Activated naive CD4-positive, alpha-beta T cell treated with anti-CD3 and anti-CD28 coated beads, Interleukin-2, amount 50 U/mL, for 72 hours (primary cell): ENCODE measurements at regions not wholly inside any gene's neighbourhood (a gene's known extent, or its start where the extent isn't known, plus 50 kb on each side); places are given as distances from the start of the nearest gene placed in this dataset.

ENCODE experiments used
- ATAC-seq, 2 donors: fragments of 150-1000 bp; cut with Tn5 transposase; 2 replicates each; pipeline ENCODE4 v1.10.0; 2021; ENCODE audit warnings: mild to moderate bottlenecking in 2 of 2, moderate library complexity in 2 of 2
- DNase-seq, 2 donors: peaks; one replicate each; pipeline ENCODE4 v3.0.0; 2021 to 2022; ENCODE audit warnings: low spot score in 2 of 2
- H3K27ac Mint-ChIP-seq, 2 donors: one replicate each; pipeline ENCODE4 v1.8.0; 2022; ENCODE audit warnings: mild to moderate bottlenecking in 2 of 2, mixed read lengths in 2 of 2
- H3K36me3 Mint-ChIP-seq, 2 donors: one replicate each; pipeline ENCODE4 v1.8.0; 2022; ENCODE audit warnings: mixed read lengths in 2 of 2
- H3K9me3 Mint-ChIP-seq, 2 donors: one replicate each; pipeline ENCODE4 v1.8.0; 2022; ENCODE audit warnings: mixed read lengths in 2 of 2

DNA sequence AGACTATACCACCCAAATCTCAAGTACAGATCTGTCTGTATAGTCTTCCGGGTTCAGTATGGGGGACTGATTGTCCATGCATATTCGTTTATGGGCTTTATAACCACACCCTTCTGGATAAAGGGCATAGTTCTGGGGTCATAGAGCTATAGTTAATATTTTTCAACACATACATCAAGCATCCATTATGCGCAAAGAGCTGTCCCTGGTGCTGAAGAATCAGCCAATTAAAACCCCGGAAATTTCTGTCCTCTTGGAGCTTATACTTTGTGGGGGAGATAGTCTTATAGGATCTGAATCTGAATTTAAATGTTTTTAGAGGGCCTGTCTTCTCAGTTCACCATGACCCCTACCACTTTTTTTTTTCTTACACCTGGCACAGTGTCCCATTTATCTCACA is 256.7 kb downstream of the SUDS3 start:
- Mint-ChIP-seq H3K9me3 (peaks cover 7 to 8% of the 10 kb centered on the region in 2 donors), H3K27ac (no peak overlapping the region), H3K36me3 (no peaks in the 10 kb centered on the region)
- ATAC-seq, result no peak
- no peak for DNase-seq

DNA sequence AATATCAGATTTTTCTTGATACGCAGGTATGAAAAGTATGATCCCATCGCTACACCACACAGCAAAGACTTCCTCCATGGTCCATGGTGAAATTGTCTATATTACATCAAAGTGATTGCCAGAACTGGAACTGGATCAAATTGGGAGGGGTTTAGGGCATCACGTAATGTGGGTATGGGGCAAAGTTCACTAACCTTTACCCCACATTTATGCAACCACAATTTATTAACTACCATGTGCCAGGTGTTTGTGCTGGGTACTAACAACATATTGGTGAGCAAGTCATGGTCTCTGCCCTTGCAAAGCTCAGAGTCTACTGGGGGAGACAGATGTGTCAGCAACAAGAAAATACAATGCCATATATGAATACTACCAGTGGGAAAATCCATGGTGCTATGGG is 258.9 kb downstream of the SUDS3 start:
- Mint-ChIP-seq H3K27ac (no peak overlapping the region), H3K9me3 (peaks cover 8 to 11% of the 10 kb centered on the region in 2 donors), H3K36me3 (no peaks in the 10 kb centered on the region)
- DNase-seq, result no peak
- no peak for ATAC-seq

DNA sequence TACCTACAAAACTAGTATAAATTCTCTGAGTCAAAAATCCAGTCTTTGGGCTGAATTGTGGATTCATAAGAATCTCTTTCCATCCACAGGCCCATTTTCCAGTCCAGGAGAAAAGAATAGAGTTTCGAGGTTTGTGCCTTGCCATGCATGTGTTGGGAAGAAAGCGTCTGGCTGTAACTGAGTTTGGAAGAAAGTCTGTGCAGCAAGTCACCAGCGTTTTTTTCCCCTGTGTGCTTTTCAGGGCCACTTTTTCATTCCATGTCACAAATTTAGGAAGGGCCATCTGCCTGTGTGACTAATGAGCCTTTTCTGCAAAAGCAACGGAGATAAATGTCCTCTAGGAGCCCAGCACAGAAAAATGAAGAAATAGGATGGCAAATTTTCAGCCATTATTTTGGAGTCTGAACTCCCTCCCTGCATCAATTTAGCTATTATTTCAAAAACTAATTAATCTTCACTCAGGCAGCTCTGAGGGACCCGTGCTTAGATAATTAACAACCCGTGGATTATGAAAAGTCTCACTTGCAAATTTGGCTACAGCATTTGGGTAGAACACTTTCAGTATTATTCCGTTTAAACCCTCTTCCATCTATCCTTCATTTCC is 261.5 kb downstream of the SUDS3 start:
- DNase-seq (no peak), ATAC-seq (no peak)
- peaks cover 8 to 11% of the 10 kb centered on the region in 2 donors for H3K9me3 Mint-ChIP-seq
- no peaks in the 10 kb centered on the region for H3K36me3 Mint-ChIP-seq
- no peak overlapping the region for H3K27ac Mint-ChIP-seq

DNA sequence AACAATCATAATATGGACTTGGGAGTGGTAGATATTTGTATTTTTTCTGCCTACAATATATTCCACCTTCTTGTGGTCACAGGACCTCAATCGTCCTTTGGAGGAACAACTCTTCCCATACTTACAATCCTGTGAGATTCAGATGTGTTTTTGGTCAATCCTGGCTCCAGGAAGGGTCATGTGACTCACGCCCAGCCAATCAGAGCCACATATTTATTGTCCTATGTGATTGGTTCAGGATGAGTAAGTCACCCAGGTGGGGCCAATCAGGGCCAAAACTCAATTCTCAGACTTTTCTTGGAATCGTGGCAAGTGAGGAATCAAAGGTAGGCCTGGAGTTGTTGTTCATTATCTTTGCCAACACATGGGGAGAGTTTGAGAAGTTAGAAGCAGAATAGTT is 264.9 kb downstream of the SUDS3 start:
- no peak for ATAC-seq
- no peak for DNase-seq
- H3K9me3 Mint-ChIP-seq, result peaks cover 8 to 16% of the 10 kb centered on the region in 2 donors
- peak overlapping the region in 1 of 2 donors; percentile 36 for H3K27ac Mint-ChIP-seq
- H3K36me3 Mint-ChIP-seq, result no peaks in the 10 kb centered on the region

DNA sequence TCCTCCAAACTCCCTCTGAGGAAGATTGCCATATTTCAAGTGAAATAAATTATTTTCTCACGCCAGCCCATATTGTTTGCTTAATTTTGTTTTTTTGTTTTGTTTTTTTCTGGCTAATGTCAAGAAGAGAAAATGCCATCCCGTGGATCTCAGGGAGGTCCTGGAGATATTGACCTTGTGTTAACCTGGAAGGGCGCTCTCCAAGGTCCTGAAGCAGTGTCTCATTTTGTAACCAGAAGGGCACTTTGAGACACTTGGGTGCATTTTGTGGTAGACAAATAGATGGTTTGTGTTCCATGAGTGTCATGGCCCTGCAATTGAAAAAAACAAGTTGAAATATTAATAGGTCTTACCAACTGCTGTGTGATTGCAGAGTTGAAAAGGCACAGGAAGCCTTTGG is 268.9 kb downstream of the SUDS3 start:
- H3K36me3 Mint-ChIP-seq, result no peaks in the 10 kb centered on the region
- H3K27ac Mint-ChIP-seq, result no peak overlapping the region
- no peak for ATAC-seq
- peak in 1 of 2 donors; percentile 6 for DNase-seq
- H3K9me3 Mint-ChIP-seq, result peaks cover 4 to 8% of the 10 kb centered on the region in 2 donors

DNA sequence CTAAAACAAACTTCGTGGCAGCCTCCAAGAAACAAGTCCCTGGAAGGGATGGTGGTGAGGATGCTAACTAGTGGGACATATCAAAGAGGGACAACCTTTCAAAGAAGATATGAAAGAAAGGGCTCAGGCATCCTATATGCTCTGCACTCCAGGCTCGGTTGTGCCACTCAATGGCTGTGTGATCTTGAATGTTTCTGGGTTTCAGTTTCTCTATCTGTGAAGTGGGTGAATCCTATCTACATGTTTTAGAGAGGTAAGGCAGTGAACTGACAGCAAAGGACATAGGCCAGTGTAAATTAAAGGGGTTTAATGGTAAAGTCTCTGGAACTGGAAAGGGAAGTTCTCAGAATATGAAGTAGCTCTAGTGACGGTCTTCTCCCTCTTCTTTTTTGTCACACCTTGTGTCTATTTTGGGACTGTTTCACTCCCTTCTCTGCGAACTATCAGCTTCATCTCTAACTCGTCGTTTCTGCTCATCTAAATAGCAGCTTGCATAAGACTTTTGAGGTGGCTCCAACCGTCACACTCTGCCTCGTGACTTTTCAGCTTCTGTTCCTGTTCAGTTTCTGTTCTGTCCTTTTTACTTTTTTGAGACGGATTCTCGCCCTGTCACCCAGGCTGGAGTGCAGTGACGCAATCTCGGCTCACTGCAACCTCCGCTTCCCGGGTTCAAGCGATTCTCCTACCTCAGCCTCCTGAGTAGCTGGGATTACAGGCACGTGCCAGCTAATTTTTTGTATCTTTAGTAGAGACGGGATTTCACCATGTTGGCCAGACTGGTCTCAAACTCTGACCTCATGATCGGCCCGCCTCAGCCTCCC is 273.6 kb downstream of the SUDS3 start:
- H3K9me3 Mint-ChIP-seq, result peaks cover 4 to 9% of the 10 kb centered on the region in 2 donors
- no peak overlapping the region for H3K27ac Mint-ChIP-seq

DNA sequence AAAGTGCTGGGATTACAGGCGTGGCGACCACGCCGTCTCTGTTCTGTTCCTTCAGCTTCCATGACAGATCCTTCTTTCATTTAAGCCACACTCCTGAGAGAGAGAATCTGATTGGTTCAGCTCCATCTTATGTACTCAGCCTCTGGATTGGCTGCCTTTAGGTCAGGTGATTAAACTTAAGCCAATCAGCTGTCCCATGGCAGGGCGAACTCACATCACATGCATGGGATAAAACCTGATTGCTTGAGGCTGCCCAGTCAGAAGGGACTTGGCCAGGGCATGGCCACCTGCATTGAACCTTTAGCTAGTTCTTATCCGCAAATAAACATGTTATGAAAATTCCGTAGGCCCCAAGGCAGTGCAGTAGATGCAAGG is 274.2 kb downstream of the SUDS3 start:
- no peak overlapping the region for H3K27ac Mint-ChIP-seq
- H3K36me3 Mint-ChIP-seq, result no peaks in the 10 kb centered on the region
- no peak for DNase-seq
- no peak for ATAC-seq
- peaks cover 4 to 9% of the 10 kb centered on the region in 2 donors for H3K9me3 Mint-ChIP-seq

More for the DNA sequence above, 273.6 kb downstream of the SUDS3 start:
- ATAC-seq (no peak), DNase-seq (no peak)
- H3K36me3 Mint-ChIP-seq, result no peaks in the 10 kb centered on the region

DNA sequence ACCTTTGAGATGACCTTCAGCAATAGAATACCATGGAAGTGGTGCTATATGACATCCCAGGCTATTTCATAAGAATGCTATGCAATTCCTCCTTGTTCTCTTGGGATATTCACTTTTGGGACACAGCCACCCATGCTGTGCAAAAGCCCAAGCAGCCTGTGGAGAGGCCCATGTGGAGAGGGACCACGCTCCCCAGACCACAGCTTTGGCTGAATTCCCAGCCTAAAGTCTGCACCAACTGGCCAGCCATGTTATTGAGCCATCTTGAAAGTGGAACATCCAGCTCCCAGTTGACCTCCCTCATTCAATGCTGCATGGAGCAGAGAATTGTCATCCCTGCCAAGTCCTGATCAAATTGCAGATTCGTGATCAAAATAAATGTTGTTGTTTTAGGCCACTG is 275.1 kb downstream of the SUDS3 start:
- ATAC-seq (no peak), DNase-seq (no peak)
- Mint-ChIP-seq H3K9me3 (peaks cover 4% of the 10 kb centered on the region in 2 donors), H3K36me3 (no peaks in the 10 kb centered on the region), H3K27ac (no peak overlapping the region)

DNA sequence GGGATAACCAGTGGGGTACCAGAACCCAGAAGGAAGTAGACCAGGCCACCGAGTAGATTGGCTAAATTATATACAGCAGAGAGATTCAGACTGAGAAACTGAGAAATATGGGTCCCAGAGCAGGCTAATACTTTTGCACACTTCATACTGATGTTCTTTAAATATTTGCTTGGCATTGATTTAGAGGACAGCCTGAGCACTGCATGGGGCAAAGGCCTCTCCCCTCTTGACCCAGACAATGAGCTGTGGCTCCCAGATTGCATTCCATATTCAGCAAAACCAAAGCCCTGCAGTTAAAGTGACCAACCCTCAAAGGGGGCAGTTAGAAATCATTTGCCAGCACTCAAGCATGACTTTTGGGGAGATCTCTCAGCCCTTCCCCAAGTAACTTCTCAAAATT is 279.2 kb downstream of the SUDS3 start:
- Mint-ChIP-seq H3K27ac (no peak overlapping the region), H3K9me3 (peaks cover 4% of the 10 kb centered on the region in 2 donors), H3K36me3 (no peaks in the 10 kb centered on the region)
- ATAC-seq, result no peak
- no peak for DNase-seq

DNA sequence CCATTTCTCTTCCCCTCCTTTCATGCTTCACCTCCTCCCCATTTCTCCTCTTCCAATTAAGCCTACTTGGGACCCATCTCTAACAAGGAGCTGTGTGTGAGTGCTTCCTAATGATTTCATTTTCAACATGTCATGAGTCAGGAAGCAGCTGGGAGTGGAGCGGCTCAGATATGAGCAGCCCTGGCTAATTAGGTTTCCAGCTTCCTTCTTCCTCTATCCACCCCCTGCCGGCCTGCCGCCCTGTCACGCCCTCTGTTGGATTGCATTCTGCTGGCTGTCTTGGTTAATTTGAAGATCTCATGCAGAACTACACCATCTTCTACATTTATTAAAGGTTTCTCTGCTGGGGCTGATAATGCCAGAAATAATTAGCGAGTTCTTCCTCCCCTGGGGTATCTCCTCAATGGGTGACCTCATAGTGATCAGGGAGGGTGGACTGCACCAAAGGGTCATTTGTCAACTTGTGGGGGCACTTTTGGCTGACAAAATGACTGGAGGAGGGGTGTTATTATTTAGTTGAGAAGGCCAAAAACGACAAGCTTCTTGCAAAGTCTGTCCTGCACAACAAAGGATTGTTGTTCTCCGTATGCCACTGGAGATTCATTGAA is 300.9 kb upstream of the SRRM4 start:
- H3K27ac Mint-ChIP-seq, result no peak overlapping the region
- DNase-seq (no peak), ATAC-seq (no peak)
- H3K36me3 Mint-ChIP-seq, result peaks cover 0 to 15% of the 10 kb centered on the region in 2 donors
- H3K9me3 Mint-ChIP-seq, result peaks cover 15 to 25% of the 10 kb centered on the region in 2 donors

DNA sequence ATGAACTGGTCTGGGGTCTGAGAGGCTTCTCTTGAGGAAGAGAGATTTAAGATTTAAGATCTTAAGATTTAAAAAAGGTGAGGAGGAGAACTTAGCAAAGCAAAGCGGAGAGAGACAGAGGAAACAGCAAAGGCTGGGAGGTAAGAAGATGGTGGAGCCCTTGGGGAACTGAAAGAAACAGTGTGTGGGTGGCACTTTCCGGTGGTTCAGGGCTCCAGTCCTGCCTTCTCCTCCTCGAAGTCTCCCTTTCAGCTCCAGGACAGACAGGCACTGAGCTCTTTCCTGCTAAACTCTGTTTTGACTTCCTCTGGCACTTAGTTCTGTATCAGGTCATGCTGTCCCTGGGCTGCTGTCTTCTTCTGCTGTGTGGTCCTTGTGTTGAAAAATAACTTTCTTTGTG is 298.7 kb upstream of the SRRM4 start:
- peaks cover 0 to 11% of the 10 kb centered on the region in 2 donors for H3K36me3 Mint-ChIP-seq
- DNase-seq, result no peak
- no peak overlapping the region for H3K27ac Mint-ChIP-seq
- no peak for ATAC-seq
- H3K9me3 Mint-ChIP-seq, result peaks cover 10 to 17% of the 10 kb centered on the region in 2 donors

DNA sequence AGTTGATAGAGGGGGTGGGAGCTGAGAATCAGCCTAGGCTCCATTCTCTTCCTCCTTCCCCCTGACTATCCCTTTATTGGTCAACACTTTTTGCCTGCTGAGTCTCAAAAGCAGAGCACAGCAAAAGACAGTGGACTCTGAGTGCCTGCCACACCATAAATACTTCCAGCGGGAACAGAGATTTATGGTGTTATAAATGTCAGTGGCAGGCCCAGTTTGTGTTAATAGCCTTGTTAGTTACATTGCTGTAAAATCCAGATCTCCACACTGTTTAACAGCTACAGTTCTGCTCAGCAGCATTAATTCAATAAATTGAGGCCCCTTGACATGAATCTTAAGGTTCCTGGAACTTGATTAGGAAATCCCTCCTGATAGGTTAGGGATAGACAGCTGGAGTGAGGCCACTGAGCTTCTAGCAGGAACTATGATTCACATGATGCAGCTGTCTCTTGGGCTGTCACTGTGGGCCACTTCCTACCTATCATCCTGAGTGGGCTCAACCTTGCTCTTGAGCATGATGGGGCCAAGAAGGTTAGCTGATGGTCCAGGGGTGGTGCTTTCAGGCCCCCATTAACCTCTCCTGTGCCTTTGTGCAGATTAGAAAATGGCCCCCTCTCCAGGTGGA is 295.2 kb upstream of the SRRM4 start:
- Mint-ChIP-seq H3K36me3 (peaks cover 0 to 6% of the 10 kb centered on the region in 2 donors), H3K9me3 (peaks cover 11 to 12% of the 10 kb centered on the region in 2 donors), H3K27ac (no peak overlapping the region)
- DNase-seq, result no peak
- no peak for ATAC-seq

DNA sequence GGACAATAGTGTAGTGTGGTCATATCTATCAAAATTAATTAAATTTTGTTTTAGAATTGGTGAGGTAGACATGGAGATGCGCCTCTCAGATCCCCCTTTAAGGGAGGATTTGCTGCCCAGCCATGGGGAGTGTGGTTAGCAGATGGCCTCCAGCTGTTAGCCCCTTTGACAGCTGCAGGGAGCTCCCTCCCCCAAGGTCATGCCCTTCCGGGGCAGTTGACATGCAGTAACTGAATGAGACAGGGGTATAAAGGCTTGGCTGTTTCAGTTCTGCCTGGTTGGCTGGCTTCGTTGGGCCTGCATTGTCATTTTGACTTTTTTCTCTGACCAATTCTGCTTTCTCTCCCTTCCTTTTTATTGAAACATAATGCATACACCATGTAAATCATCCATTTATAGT is 291.5 kb upstream of the SRRM4 start:
- DNase-seq (no peak), ATAC-seq (no peak)
- peaks cover 0 to under 1% of the 10 kb centered on the region in 2 donors for H3K36me3 Mint-ChIP-seq
- H3K9me3 Mint-ChIP-seq, result peaks cover 5 to 7% of the 10 kb centered on the region in 2 donors
- no peak overlapping the region for H3K27ac Mint-ChIP-seq

DNA sequence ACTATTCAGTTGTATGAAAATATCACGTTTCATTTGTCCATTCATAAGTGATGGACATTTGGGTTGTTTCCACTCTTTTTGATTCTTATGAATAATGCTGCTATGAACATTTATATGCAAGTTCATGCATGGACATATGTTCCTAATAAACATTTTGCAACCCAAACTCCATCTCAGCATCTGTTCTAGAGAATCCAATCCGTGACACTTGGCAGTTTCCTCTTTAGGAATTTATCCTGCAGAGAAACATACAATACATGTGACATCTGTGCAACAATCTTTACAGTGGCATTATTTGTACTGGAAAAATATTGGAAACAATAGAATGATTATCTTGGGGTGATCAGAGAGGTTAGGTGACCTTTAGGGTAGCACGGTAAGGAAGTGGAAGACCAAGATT is 290.8 kb upstream of the SRRM4 start:
- peaks cover 5 to 6% of the 10 kb centered on the region in 2 donors for H3K9me3 Mint-ChIP-seq
- no peak overlapping the region for H3K27ac Mint-ChIP-seq

DNA sequence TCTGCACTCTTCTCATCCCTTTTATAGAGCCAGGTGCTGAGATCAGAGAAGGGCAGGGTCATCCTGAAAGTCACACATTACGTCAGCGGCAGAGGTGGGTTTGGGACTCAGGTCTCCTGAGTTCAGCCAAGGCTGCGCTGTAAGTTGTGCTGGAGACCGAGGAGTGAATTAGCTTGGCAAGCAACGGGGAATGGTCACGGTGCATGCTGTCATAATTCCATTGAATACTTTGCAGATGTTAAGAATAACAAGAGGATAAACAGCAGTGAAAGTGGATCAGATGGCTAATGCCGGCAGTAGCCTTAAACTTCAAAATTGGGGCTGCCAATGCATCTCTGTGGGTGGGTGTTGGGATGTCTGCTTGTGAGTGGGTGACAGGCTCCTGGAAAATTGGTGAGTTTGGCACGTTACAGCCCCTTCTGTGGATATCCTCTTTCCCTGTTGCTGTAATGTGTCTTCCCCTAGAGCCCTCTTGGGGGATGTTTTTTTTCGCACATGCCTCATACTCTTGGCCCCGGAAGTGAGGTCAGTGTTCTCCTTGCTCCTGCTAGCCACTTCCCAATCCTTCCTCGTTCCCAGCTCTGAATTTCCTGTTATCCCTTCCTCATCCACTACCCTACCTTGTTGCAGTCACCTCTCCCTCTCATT is 287.1 kb upstream of the SRRM4 start:
- ATAC-seq (no peak), DNase-seq (no peak)
- Mint-ChIP-seq H3K27ac (no peak overlapping the region), H3K36me3 (no peaks in the 10 kb centered on the region), H3K9me3 (peaks cover 5 to 6% of the 10 kb centered on the region in 2 donors)

More for the DNA sequence above, 290.8 kb upstream of the SRRM4 start:
- DNase-seq (no peak), ATAC-seq (no peak)
- H3K36me3 Mint-ChIP-seq, result no peaks in the 10 kb centered on the region

DNA sequence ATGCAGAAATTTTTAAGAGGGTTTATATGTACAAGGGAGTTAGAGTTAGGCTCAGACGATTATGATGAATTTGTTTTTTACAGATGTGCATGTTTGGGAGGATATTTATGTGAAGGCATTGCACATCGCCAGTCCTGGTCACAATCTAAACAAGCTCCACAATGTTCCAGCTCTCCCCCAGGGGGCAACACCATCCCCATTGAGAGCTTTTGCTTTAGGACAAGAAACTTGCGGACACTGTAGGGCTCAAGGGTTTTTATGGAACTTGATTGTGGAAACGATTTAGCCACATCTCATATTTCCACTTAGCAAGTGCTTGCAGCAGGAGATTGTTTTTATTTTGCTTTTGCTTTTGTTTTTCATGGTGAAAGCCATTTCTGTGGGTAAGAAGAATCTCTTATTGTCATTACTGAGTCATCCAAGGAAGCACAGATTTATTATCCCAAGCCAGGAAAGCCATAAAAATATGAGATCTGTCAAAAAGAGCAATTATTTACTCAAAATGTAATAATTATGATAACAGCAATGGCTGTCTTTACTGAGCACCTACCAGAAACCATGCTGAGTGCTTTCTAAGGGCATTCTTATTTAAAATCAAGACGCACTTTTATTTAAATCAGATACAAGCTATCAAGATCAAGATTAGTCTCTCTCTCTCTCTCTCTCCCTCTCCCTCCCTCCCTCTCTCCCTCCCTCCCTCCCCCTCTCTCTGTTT is 276.7 kb upstream of the SRRM4 start:
- no peak for DNase-seq
- no peak overlapping the region for H3K27ac Mint-ChIP-seq
- H3K9me3 Mint-ChIP-seq, result peaks cover 23 to 25% of the 10 kb centered on the region in 2 donors

More for the DNA sequence above, 276.7 kb upstream of the SRRM4 start:
- H3K36me3 Mint-ChIP-seq, result no peaks in the 10 kb centered on the region
- ATAC-seq, result no peak
